Epidermal melanocyte (primary cell): ENCODE measurements at regions not wholly inside any gene's neighbourhood (a gene's known extent, or its start where the extent isn't known, plus 50 kb on each side); places are given as distances from the start of the nearest gene placed in this dataset.

Experiments used
- DNase-seq: peaks from one replicate; pipeline ENCODE4 v3.0.0; 2011; ENCODE audit warnings: low spot score; ENCODE audit not compliant: insufficient read length

DNA sequence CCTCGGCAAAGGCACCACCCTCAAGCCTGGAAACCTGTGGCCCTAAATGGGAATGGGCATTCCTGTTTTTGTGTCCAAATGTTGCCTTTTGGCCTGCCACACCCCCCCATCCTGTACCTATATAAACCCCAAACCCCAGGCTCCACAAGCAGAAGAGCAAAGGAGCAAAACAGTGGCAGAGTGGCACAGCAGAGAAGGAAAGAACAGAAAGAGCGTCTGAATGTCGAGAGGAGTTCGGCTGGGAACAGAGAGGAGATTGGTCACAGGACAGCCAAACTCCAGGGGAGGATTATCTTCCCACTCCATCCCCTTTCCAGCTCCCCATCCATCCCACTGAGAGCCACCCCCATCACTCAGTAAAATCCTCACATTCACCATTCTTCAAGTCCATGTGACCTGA lies 58.0 kb upstream of the PREP start:
- DNase-seq, result no peak

DNA sequence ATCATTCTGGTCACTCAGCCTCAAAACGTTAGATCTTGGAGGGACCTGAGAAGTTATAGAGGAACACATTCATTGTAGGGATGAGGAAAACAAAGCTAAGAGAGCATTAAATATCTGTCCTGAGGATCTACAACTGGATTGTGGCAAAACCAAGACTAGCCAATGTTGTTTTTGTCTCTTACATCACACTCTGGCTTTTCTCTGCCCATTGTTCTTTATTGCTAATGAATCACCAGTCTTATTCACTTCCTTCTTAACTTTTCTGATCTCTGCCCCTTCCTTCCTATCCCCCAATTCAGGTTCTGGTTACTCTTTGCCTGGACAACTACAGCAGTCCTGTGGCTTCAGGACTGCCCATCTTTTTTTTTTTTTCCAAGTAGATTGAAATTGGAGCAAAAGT lies 57.0 kb upstream of the PREP start:
- DNase-seq, result no peak

DNA sequence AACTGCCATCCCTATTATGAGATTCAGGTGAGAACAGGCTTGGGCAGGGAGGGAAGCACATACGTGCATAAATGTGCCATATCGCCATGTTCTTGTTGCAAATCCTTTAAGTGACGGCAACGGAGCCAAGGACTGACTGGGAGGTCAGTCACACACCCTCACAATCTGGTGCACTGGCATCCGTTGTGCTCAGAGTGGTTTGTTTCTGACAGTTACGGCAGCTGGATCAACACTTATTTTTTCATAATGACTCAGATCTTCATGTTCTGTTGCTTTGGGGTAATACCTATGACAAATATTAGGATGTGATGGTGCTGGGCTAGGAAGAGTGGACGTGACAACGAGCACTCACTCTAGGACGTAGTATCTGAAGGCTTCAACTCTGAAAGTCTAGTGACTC lies 56.2 kb upstream of the PREP start:
- DNase-seq, result no peak

DNA sequence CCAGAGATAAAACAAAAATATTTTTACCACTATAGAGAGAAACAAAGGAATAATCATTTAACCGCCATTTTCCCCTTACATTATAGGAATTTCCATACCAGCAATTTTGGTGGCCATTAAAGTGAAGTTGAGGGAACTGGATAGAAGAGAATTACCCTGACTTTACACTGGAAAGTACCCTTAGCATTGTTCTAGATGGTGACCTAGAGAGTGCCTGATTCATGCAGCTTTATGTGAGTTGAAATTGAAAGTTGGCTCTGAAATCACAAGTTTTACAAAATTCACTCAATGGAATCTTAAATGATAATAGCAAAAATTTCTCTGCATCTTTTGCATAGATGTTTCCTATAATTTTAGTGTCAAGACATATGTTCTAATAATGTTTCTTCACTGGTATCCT lies 55.7 kb upstream of the PREP start:
- no peak for DNase-seq

DNA sequence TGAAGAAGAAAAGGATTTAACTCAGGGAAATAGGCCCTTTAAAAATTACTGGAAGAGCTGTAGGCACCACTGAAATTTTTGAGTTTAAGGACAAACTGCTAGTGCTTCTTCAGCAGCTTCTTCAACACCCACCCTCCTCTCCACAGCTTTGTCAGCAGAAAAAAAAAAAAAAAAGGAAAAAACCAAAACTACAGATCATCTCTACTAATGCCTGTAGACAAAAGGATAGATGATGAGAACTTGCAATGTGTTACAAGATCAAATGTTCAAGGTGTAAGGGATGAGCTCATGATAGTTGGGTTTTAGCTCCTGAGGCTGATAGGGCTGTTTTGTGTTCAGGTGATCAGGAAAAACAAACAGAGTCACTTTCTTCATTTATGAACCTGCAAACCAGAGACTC lies 55.2 kb upstream of the PREP start:
- no peak for DNase-seq

DNA sequence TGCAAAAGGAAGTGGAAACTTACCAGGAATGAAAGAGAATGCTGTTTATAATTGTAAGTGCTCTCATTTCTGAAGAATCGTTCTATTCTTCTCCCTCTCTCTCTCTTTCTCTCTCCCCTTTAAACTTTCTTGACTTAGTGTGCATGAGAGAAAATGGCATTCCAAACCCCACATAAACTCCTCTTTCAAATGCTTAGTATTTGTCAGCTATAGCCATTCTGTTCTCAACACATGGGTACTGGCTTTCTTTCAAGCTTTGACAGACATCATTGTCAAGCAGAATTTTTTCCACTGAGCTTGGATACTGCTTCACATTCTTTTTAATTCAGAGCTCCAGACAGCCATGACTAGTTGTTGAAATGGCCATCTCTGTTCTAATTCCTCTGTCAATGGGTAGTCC lies 51.1 kb upstream of the PREP start:
- DNase-seq, result no peak

DNA sequence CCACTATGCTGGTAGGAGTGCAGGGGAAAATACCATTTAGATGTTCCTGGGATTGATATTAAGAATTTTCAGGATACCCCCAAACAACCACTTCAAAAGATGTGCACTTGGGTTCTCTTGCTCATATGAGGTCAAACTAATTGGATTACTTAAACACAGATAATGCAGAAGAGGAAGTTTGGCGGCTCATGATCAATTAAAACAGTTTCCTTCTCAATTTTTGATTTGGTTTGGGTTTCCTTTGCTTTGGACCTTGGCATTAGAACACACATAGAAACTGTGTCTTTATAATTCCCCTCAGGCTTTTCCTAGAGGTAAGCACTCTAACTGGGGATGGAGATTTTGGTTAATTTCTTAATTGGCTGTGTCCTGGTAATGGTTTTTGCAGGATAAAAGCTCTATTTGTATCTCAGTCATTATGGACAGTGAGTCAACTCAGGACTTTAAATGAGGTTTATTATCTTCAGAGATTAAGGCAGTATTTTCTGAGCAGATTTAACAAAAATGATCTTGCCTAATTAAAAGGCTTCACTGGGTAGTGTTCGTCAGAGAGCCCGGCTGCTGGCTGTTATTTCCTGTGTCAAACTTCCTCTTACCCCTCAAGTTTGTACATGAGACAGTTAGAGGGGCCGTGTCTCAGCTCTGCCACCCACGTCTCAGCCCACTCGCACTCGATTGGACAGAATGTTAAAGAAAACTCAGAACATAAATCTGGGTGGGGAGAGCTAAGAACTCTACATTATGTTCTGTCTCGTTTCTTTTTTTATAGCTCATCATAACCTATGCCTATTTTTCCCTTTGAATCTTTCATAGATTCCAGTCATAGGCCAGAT lies 50.3 kb upstream of the PREP start:
- no peak for DNase-seq
